ENCODE measurements at regions not wholly inside any gene's neighbourhood (a gene's known extent, or its start where the extent isn't known, plus 50 kb on each side); places are given as distances from the start of the nearest gene placed in this dataset.

DNA sequence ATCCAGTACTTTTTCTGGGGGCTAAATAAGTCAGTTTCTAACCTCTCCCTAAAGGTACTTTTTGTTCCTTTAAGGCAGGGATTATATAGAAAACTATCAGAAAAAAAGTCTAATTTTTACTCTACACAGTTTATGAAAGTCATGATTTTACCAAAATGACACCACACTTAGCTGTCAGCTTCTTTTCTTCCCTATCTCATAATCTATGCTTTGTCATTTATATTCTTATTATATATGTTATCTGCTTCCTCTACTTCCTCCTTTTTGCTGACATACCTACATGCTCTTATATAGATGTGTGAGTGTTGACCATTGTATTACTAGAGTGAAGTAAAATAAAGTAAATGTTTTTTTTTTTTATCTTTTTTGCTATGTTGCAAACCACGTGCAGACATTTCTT, 203.9 kb upstream of the CHRM2 start:
- no peak for DNase-seq

DNA sequence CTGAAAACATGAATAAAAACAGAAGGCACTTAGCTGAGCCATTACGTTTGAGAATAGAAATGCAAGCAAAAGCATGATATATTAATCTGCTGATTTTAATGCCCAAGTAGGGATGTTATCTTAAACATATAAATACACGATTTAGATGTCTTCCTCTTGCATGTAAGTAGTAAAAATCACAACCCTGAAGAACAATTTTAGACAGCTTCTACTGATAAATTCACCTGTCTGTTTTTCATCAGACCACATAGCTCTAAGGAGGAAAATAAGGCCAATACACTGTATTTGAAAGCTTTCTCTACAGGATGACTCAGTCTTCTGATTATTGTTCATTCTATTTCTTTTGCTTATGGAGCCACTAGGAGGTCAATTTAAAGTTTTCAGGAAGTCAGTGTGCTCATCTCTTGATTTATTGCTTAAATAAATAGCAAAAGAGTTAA, 210.9 kb upstream of the CHRM2 start:
- no peak for DNase-seq

DNA sequence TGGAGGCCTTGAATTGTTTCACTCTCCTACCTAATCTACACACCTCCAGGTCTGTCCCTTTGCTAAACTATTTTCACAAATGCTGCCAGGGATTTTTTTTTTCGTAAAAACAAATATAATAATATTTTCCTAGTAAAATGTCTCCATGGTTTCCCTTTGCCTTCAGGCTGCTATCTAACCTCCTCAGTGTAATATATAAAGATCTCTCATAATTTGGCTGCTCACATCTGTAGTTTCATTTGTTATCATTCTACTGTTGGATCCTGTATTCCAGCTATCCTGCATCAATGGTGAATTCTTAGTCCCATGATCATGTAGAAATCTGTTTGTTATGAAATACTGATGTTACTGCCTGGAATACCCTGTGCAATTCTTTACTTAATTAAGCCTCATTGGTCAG, 211.9 kb upstream of the CHRM2 start:
- no peak for DNase-seq

DNA sequence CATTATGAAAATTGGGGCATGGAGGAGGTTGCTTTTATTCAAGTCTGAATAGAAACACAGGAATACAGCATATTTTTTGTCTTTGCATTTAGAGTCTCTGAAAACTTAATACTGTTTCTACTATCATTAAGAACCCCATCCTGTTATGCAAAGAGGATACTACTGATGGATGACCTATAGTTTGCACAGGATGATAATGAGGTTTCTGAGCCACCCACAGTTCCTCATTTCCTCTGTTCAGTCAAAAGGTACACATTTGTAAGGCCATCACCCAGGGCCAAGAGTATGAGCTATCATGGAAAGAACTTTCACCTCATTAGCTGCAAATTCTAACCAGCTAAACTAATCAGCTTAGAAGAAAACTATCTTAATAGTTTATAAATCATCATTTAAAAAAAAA, 213.0 kb upstream of the CHRM2 start:
- DNase-seq = no peak

DNA sequence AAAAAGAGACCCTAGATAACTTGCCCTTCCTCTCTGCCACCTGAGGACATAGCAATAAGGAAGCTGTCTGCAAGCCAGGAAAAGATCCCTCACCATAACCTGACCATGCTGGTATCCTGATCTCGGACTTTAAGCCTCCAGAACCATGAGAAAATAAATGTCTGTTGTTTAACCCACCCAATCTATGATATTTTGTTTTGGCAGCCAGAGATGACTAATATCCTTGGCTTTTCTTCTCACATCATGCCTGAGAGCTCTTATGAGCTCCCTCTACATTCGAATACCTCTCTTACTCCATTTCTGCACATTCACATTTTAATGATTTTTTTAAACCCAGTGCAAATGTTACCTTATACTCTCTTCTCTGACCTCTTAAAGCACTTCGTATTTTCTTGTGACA, 214.0 kb upstream of the CHRM2 start:
- no peak for DNase-seq

DNA sequence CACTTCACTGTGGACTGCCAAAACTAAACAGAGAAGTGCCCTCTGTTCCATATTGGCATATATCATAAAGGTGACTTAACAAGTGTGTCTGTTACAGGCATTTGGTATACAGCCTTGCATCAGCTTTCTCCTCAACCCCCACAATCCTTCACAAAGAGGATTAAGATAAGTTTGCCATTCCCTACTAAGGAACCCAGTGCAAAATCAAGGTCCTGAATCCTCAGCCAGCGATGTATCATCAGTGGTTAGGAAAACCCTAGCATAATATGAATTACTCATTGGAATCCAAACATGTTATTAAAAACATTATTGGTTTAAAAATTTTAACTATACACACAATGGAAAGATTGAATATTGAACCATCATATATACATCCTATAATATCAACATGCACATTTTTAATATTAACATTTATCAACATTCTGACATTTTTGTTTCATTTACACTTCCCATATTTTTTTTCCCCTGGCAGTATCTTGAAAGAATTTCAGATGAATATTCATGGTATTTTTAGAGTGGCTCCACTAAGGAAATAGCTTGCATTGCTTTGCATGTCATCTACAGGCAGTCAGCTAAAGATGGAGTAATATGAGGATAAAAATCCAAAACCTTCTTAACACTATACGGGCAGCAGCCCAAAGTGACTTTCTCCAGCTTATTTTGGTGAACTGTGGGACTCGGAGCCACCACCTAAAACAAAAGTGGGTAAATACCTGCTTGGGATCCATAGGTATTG, 215.6 kb upstream of the CHRM2 start:
- DNase-seq = no peak

DNA sequence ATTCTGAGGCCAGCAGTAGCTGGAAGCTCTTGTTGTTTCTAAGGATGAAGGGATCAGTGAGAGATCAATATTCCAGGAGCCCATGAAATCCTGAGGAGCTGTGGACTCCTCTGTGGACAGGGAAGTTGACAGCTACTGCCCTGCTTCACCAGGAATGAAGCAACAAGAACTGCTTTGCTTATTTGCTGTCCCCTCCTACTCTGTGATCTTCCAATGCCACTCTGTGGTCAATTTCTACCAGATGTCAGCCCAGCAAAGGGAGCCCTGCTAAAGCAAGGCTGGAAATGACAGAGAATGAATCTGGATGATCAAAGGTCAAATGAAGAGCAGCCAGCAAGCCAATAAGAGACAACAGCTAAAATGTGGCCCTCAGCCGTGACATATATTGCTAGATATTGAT, 227.5 kb upstream of the CHRM2 start:
- no peak for DNase-seq

DNA sequence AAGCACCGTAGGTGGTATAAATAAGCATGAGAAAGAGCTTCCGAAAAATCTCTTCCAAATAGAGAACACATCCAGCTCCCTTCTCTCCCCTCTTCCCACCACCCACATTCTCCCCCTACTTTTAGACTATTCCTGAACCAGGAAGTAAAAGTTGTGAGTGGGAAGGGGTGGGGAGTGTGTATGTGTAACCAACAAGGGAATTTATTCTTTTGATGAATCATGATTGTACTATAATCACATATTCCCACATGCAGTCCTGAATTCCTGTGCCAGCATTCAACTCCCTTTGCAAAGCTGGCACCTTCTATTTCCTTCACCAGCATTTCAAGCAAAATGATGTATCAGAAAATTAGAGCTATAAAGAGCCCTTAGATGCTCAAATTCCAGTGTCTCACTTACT, 230.6 kb upstream of the CHRM2 start:
- DNase-seq = no peak

DNA sequence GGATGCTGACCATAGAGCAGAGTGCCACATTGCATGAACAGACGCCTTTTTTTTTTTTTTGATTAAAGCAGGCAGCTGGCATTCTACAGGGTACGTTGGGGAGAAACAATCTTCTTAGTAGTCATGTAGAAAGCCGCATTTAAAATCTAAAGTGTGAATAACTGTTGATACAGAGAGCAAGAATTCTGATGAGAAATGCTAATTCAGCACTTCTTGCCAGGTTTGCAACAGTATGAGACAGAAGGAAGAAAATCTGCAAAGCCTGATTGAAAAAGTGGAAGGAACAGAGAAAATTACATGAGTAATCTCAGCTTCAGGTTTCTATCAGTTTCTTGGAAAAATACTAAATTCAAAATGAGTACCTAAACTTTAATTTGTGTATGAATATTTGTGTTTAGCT, 232.7 kb upstream of the CHRM2 start:
- DNase-seq = no peak

DNA sequence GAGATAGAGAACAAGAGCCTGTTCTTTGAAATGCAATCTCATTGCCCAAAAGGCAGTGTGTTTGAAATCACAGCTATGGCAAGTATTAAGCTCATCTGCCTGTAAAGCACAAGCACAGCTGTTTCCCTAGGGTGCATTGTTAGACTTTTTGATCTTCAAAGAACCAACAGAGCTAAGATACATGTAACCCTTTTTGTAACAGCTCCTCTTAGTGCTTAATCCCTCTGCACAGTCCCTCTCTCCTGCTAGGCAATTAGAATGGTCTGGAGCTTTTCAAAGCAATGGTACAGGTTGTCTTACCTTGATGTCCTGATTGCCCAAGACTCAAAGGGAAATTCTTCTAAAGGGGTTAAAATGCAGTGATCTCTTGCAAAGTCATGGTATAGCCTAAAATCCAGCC, 249.6 kb upstream of the CHRM2 start:
- DNase-seq = no peak

DNA sequence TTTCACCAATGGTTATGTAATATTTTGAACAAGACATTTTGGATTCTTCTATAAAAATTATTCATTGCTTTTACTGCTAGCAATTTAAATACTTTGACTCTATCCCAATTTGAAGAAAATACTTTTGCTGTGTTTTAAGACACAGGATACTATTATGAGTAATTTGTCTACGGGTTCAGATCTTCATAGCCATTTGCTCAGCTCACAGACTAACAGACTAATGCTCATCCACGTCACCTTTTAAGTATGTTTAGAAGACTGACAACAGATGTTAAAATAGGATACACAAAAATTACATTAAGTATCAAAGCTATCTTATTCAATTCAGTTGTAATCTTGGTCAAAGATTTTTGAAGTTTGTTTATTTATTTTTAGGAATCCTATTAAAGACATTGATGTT, 251.3 kb upstream of the CHRM2 start:
- DNase-seq = no peak

DNA sequence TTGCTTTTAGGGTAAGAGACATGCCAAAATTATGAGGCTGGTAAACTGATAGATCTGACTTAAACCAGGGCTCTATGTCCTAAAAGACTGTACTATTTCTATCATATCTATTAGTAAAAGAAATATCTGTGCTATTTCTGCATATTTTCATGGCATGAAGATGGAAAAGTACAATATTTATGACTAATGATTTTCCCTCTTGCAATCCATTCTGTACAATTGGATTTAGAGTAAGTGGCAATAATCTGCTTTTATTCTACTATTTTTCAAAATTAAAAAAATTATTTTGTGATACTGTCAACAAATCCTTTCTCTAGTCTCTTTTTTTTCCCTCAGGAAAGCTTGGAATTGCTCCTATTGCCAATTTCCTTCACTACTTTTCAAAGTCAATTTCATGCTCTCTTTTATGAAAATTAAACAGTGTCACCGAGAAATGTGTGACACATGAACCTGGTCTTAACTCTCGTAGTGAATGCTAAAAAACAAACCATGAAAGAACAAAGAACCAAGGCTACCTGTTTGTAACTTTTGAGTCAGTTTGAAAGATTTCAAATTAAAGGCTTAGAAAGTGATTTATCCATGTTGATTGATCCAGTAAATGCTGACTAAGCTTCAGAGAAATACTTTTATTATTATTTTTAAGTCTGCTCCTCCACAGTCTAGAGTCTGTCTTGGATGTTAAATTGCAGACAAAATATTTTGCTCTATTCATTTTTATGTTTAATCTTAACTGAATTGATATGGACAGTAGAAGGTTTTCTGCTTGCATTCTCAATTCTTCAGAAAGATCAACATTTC, 262.7 kb upstream of the CHRM2 start:
- DNase-seq = no peak

DNA sequence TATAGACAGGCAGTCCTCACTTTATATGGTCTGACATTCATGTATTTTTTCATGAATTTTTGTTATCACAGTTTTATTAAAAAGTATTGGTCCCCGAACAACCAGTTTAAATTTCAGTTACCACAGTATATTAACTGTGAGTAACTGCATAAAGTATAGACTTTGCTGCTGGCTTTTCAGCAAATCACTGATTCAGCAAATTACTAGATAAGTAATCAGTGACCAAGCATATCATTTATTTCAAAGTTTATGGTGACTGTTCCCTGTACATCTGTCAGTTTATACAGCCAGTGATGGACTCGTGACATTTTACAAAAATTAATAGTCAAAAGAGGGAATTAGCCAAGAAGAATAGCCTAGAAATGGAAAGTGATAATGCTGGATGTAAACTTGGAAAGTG, 266.7 kb upstream of the CHRM2 start:
- no peak for DNase-seq

DNA sequence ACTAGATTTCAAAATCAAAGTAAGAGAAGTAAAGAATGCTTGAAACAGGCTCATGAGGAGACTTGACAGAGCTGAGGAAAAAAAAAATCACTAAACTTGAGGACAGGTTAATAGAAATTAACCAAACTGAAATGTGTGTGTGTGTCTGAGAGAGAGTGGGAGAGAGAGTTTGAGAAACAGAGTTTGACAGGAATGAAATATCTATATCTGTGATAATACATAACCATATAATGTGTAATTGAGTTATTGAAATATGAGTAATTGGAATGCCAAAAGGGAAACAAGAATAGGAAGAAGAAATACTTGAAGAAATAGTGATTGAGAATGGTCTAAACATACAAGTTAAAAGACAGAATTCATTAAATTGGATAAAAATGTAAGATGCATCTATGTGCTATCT, 268.0 kb upstream of the CHRM2 start:
- DNase-seq = no peak

DNA sequence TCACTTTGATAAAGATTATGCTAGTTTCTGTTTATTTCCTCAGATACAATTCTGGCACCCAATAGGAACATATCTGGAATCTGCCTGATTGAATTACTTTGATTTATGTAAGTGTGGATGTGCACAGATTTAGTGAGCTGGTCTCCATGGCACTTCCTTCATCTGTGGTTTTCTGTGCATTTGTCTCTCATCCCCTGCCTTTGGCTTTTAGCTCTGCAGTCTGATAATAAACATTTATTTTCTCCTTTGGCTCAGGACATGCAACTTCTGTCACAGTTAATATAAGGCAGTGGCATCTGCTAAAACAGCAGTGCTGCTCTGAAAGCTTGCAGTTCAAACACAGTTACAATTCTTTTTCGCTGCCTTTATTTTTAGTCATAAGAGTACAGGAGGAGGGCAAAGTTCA, 273.7 kb upstream of the CHRM2 start:
- DNase-seq = no peak

DNA sequence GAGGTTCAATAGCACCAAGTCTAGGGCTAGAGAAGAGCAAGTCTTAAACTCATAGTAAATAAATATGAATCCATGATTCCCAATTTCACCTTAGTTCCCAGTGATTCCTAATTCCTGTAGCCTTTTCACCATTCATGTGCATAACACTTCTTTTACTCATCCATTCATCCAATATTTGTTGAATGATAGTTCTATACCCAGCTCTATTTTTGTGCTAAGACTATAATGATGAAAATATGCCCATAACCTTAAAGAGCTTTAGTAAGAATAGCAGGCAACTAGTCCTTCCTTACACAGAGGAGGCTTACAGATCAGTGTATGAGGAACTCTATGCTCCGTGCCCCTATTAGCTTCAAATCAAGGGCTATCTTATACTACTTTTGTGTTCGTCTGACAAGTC, 280.2 kb upstream of the CHRM2 start:
- no peak for DNase-seq

DNA sequence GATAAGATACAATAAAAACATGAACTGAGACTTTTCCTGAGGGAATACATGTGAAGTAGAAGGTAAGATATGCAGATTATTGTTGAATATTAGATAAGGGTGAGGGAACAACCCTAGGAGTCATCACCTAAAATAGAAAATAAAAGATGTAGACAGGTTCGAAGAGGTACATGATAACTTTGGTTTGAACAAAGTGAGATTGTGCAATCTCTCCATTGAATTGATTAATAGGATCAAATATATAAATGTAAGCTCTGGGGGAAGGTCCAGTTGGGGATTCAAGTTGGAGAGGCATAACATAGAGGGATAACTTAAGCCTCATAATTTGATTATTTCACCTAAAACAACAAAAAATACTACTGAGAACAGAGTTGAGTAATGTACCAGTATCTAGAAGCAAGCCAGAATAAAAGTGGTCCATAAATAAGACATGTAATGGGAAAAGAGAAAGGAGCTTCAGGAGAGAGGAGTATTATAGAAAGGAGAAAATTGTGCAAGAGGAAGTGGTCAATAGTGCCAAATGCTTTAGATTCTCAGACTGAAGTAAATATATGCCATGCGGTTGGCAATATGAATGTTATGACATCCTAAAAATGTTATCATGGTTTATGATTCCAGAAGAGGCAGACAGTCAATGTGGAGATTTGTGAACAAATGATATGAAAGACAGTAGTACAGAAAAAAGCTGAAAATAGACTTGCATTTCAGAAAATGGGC, 282.3 kb upstream of the CHRM2 start:
- no peak for DNase-seq

DNA sequence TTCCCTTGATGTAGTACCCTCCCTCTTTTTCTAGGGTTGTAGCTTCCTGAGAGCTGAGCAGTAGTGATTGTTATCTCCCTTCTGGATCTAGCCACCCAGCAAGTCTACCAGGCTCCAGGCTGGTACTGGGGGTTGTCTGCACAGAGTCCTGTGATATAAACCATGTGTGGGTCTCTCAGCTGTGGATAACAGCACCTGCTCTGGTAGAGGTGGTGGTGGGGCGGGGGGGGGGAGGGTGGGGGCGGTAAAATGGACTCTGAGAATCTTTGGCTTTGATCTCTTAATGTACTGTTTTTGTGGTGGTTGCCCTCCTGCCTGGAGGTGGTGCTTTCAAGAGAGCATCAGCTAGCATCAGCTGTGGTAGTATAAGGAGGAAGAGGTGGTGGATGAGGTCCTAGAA, 302.0 kb upstream of the CHRM2 start:
- DNase-seq = no peak

DNA sequence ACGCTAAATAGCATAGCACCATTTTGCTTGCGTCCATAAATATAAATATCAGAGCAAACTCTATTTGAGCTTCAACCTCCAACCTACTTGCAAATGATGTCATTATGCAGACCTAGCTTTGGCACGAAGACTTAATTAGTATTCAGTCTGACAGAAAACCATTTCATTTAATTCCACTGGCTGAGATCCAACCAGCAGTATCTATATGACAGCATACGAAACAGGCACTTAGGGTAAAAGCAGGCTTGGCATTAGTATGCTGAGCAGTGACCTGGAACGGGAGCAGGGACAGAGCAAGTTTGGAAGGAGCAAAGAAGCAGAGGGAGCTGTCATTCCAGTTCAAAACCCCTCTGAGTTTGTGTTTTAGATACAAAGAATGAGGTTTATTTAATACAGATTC, 312.5 kb upstream of the CHRM2 start:
- DNase-seq = no peak

DNA sequence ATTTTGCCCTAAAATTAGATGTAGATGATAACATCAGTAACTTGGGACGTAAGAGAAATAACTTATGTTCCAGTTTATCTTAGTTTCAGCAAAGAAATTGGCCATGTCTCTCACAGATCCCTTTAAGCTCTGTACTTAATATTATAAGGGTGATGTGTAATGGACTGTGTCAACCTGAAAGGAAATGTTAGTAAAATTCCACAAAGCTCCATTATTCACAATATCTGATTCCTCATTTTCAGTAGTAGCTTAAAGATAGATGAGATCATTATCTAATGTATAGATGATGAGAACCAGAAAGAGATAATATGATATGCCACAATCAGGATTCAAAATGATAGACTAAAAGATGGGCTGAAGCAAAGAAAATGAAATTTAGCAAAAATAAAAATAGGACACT, 316.8 kb upstream of the CHRM2 start:
- DNase-seq = no peak

DNA sequence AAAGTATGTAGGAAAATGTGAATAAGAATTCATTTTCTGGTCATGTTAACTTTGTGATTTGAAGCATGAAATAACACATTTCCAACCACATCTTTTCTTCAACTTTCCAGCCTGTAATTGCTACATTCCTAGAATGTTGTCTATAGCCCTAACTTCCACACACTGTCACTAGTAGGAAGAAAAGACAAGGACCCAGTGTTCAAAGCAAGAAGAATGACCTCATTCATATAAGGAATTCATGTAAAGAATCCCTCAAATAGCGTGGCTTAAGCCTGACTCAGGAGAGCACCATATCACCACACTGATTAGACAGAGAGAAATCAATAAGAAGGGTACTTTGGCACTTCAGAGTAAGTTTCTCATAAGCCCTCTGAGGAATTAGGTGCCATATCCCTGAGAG, 318.7 kb upstream of the CHRM2 start:
- DNase-seq = no peak

DNA sequence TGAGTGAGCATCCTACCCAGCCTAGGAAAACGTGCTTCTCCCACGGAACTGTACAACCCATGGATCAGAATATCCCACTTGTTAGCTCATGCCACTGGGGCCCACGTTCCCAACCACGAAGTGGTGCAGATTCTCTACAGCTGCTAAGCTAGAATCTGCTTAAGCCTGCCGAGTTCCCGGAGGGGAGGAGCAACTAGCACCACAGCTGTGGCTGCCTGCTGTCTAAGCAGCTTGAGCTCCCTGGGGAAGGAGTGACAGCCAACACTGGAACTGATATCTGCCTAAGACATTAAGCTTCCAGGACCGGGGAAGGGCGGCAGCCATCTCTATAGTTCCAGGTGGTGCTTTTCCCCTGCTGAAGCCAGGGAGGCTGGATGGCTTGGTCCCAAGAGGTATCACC, 334.7 kb upstream of the CHRM2 start:
- no peak for DNase-seq

DNA sequence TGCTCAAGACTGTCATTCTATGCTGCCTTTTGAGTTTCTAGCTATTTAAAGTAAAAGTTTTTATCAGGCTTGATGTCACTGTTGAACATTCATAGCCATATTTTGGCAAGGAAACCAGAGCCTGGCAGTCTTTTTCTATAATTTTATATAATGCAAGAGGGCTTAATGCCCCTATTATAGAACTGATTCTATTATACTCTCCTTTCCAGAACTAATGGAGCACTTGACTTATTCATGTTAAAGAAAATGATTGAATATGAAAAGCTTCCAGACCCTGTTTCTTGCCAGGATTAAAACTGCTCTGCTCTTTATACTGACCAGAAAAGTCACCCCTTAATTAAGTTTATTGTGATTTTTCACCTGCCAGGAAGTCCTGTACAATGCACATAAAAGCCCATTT, 337.6 kb upstream of the CHRM2 start:
- no peak for DNase-seq

DNA sequence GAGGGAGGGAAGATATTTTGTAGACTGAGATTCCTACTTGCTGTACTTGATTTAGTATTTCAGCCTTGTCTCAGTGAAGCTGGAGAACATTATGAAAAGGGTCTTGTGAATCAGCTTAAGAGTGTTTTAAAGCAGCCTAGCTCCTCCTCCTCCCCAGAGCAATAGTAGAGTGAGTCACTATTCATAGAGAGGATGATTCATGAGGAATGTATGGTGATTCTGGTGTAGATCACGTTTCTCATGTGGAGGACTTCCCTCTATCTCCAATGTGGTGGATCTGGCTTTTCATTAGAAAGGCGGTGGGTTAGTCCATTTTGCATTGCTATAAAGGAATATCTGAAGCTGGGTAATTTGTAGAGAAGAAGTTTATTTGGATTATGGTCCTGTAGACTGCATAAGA, 340.1 kb upstream of the CHRM2 start:
- DNase-seq = no peak
